ENCODE measurements at regions not wholly inside any gene's neighbourhood (a gene's known extent, or its start where the extent isn't known, plus 50 kb on each side); places are given as distances from the start of the nearest gene placed in this dataset.

DNA sequence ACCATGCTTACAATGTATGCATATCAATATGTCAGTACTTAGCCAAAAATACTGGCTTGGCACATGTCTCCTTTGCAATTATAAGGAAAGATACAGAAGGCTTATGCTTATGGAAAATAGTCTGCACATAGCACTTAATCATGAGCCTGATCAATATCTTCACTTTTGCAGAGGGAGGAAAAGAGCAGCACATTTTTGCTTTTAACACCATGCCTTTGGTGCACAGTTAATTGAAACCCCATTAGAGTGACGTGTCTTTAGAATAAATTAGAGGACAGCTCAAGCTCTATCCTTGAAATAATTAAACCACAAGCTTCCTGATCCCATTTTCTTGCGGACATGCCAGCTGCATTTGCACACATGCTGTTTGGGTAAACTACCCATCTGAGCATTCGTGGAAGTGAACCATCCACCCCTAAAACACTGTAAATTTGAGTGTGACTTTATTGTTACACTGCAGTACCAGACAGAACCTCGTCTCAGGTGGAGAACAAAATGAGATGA, 839.9 kb upstream of the MGAT4C start:
- Histone ChIP-seq H3K27ac (ENCODE audit: low read length) (no peak overlapping the region), H3K36me3 (ENCODE audit: control insufficient read depth, low read depth, low read length) (no peaks in the 10 kb centered on the region), H3K4me1 (ENCODE audit: control insufficient read depth, low read depth, low read length) (no peaks in the 10 kb centered on the region), H3K9me3 (ENCODE audit: control insufficient read depth, low read depth, low read length) (no peaks in the 10 kb centered on the region), H3K27me3 (ENCODE audit: control insufficient read depth, insufficient read depth, low read length) (no peaks in the 10 kb centered on the region), H3K4me3 (ENCODE audit: low read length) (no peak overlapping the region), H3K9ac (ENCODE audit: low read length) (no peak overlapping the region)

DNA sequence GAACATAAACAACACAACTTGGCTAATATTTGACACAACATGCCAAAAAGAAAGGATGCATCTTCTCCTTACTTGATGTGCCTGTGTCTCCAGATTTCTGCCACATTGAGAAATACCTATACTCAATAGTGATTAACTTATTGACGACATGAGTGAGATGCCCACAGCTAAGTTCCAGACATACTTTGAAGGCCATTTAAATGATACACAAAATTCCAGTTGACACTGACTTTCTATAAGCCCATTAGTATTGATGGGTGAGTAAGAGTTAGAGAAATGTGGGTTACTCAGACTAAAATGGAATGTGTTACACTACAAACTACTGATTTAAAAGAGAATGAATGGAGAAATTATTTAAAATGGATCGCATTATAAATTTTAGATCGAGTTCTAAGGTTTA, 838.2 kb upstream of the MGAT4C start:
- H3K36me3 ChIP-seq (ENCODE audit: control insufficient read depth, low read depth, low read length) = no peaks in the 10 kb centered on the region
- no peaks in the 10 kb centered on the region for H3K9me3 ChIP-seq (ENCODE audit: control insufficient read depth, low read depth, low read length)
- H3K27ac ChIP-seq (ENCODE audit: low read length) = no peak overlapping the region
- H3K27me3 ChIP-seq (ENCODE audit: control insufficient read depth, insufficient read depth, low read length) = no peaks in the 10 kb centered on the region
- no peak overlapping the region for H3K9ac ChIP-seq (ENCODE audit: low read length)
- H3K4me3 ChIP-seq (ENCODE audit: low read length) = no peak overlapping the region
- H3K4me1 ChIP-seq (ENCODE audit: control insufficient read depth, low read depth, low read length) = no peaks in the 10 kb centered on the region

DNA sequence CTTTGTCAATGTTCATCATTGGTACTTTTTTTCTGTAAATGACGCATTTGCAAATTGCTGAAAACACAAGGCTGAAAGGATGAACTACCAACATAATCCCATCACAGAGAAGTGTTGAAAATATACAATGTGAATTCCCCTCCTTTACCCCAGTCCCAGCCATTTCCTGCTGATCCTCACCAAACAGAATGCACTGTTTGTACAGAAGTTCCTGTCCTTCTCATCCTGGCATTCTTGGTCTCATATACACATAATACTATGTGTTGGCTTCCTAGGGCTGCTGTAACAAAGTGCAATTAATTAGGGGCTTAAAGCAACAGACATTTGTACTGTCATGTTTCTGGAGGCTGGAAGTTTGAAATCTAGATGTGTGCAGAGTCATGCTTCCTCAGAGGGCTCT, 836.2 kb upstream of the MGAT4C start:
- H3K27ac ChIP-seq (ENCODE audit: low read length) = no peak overlapping the region
- H3K27me3 ChIP-seq (ENCODE audit: control insufficient read depth, insufficient read depth, low read length) = no peaks in the 10 kb centered on the region
- H3K4me3 ChIP-seq (ENCODE audit: low read length) = no peak overlapping the region
- H3K9ac ChIP-seq (ENCODE audit: low read length) = no peak overlapping the region
- H3K9me3 ChIP-seq (ENCODE audit: control insufficient read depth, low read depth, low read length) = no peaks in the 10 kb centered on the region
- H3K4me1 ChIP-seq (ENCODE audit: control insufficient read depth, low read depth, low read length) = no peaks in the 10 kb centered on the region
- H3K36me3 ChIP-seq (ENCODE audit: control insufficient read depth, low read depth, low read length) = no peaks in the 10 kb centered on the region

DNA sequence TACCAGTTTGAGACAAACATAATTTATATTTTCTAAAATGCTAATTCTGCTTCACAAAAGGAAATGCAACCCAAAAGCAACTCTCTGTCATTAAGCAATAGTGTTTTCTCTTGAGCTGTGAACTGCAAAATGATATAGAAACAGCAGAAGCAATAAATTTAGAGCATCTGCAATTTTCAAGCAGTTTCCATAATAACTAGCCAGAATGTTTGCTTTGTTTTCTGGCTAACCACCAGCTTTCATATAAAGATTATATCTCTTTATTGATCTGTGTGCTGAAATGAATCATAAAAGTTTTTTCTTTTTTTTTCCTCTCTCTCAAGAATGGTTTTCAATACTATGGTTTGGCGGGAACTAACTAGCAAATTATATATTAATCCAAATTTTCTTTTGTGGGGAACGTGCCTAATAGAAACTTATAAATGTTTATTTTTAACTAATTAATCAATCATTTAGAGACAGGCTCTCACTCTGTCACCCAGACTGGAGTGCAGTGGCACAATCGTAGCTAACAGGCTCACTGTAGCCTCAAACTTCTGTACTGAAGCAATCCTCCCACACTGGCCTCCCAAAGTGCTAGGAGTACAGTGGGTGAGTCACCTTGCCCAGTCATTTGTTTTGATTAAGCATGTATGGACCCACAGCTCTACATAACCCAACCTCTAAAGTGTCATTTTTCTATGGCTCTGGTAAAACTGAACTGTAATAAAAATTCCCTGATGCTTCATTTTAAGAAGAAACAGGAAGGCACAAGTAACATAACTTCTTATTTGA, 830.1 kb upstream of the MGAT4C start:
- no peak overlapping the region for H3K4me3 ChIP-seq (ENCODE audit: low read length)

DNA sequence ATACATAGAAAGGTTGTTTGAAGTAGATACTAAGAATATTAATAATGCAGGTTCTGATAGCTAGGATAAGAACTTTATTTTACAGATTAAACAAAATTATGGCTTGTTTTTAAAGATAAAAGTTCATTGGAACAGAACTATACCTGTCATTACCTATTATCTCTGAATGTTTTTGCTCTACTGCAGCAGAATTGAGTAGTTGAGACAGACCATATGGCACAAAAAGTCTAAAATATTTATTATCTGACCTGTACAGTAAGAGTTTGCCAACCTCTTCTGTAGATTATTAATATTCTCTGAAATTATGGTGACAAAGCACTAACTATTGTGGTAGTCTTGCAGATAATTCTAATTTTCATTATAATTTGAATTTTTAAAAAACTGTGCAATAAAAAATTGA, 829.1 kb upstream of the MGAT4C start:
- Histone ChIP-seq H3K9ac (ENCODE audit: low read length) (no peak overlapping the region), H3K27ac (ENCODE audit: low read length) (no peak overlapping the region), H3K9me3 (ENCODE audit: control insufficient read depth, low read depth, low read length) (no peaks in the 10 kb centered on the region), H3K36me3 (ENCODE audit: control insufficient read depth, low read depth, low read length) (no peaks in the 10 kb centered on the region), H3K4me3 (ENCODE audit: low read length) (no peak overlapping the region), H3K4me1 (ENCODE audit: control insufficient read depth, low read depth, low read length) (no peaks in the 10 kb centered on the region), H3K27me3 (ENCODE audit: control insufficient read depth, insufficient read depth, low read length) (no peaks in the 10 kb centered on the region)

More for the DNA sequence above, 830.1 kb upstream of the MGAT4C start:
- Histone ChIP-seq H3K4me1 (ENCODE audit: control insufficient read depth, low read depth, low read length) (no peaks in the 10 kb centered on the region), H3K9ac (ENCODE audit: low read length) (no peak overlapping the region), H3K36me3 (ENCODE audit: control insufficient read depth, low read depth, low read length) (no peaks in the 10 kb centered on the region), H3K9me3 (ENCODE audit: control insufficient read depth, low read depth, low read length) (no peaks in the 10 kb centered on the region), H3K27me3 (ENCODE audit: control insufficient read depth, insufficient read depth, low read length) (no peaks in the 10 kb centered on the region), H3K27ac (ENCODE audit: low read length) (no peak overlapping the region)

DNA sequence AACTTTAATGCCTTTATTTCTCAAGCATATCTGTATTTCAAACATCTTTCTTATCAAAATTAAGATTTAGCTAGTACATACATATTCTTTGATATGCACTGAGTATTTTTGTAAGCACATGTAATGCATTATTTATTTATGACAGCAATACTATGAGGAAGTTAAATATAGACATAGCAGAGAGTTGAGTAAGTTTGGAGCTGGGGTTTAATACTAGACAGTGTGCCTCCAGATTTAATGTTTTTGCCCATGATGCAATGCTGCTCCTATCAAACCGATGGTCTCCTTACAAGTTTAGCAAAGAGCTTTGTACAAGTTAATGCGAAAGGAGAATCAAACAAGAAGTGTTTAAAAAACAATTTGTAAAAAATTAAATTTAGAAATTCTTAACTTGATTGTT, 826.6 kb upstream of the MGAT4C start:
- no peaks in the 10 kb centered on the region for H3K9me3 ChIP-seq (ENCODE audit: control insufficient read depth, low read depth, low read length)
- no peak overlapping the region for H3K27ac ChIP-seq (ENCODE audit: low read length)
- H3K4me3 ChIP-seq (ENCODE audit: low read length) = no peak overlapping the region
- H3K36me3 ChIP-seq (ENCODE audit: control insufficient read depth, low read depth, low read length) = no peaks in the 10 kb centered on the region
- H3K27me3 ChIP-seq (ENCODE audit: control insufficient read depth, insufficient read depth, low read length) = no peaks in the 10 kb centered on the region
- no peak overlapping the region for H3K9ac ChIP-seq (ENCODE audit: low read length)
- no peaks in the 10 kb centered on the region for H3K4me1 ChIP-seq (ENCODE audit: control insufficient read depth, low read depth, low read length)

DNA sequence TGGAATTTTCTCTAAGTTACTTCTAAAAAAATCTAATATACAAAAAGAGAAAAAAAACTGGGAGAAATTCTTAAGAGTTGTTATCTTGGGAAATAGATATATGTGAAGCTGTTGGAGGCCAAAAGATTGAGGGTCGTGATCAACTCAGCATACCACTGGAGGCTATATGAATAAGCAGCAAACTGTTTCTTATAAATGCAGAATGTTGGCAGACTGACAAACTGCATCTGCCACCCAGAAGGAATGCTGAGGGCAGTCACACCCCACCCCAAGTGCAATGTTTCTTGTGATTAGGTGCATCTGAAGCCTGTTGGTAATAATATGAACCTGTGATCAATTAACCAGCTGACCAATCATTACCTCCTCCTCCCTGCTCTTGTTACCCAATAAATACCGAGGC, 818.6 kb upstream of the MGAT4C start:
- Histone ChIP-seq H3K9ac (ENCODE audit: low read length) (no peak overlapping the region), H3K36me3 (ENCODE audit: control insufficient read depth, low read depth, low read length) (no peaks in the 10 kb centered on the region), H3K27ac (ENCODE audit: low read length) (no peak overlapping the region), H3K27me3 (ENCODE audit: control insufficient read depth, insufficient read depth, low read length) (no peaks in the 10 kb centered on the region), H3K4me3 (ENCODE audit: low read length) (no peak overlapping the region), H3K9me3 (ENCODE audit: control insufficient read depth, low read depth, low read length) (peaks cover 5% of the 10 kb centered on the region), H3K4me1 (ENCODE audit: control insufficient read depth, low read depth, low read length) (no peaks in the 10 kb centered on the region)

DNA sequence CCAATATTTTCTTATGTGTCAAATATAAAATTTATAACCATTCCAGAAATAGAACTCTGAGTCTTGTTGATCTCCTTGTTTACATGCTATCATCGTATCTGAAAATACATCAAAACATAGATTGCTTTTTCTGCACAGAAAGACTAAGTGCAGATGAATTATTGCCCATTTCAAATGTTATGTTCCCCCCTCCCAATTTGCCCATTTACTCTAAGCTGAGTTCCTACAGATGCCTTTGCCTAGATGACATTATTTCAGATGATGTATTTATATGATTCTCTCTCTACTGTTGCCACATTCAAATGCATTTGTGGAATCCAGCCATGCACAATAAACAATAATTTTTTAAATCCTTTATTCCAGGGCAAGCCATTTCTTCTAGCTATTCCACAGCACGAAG, 810.1 kb upstream of the MGAT4C start:
- Histone ChIP-seq H3K4me3 (ENCODE audit: low read length) (no peak overlapping the region), H3K9me3 (ENCODE audit: control insufficient read depth, low read depth, low read length) (no peaks in the 10 kb centered on the region), H3K9ac (ENCODE audit: low read length) (no peak overlapping the region), H3K4me1 (ENCODE audit: control insufficient read depth, low read depth, low read length) (no peaks in the 10 kb centered on the region), H3K27ac (ENCODE audit: low read length) (no peak overlapping the region), H3K27me3 (ENCODE audit: control insufficient read depth, insufficient read depth, low read length) (no peaks in the 10 kb centered on the region), H3K36me3 (ENCODE audit: control insufficient read depth, low read depth, low read length) (no peaks in the 10 kb centered on the region)

DNA sequence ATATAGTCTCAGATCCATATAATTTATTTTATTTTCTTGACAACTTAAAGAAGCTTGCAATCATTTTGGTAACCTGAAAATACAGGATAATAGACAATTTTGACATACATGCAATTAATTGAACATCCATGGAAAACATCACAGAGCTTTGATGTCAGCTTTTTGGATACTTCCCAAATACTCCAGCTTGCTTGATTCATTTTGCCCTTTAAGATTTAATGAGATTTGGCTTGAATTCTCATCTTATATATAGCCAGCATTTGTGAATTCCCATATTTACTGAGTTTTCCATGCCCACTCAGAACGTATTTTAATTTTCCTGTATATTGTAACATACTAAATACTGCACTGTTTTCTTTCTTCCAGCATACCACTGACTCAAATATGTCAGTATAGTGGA, 803.0 kb upstream of the MGAT4C start:
- no peaks in the 10 kb centered on the region for H3K27me3 ChIP-seq (ENCODE audit: control insufficient read depth, insufficient read depth, low read length)
- no peak overlapping the region for H3K27ac ChIP-seq (ENCODE audit: low read length)
- H3K4me1 ChIP-seq (ENCODE audit: control insufficient read depth, low read depth, low read length) = no peaks in the 10 kb centered on the region
- H3K9ac ChIP-seq (ENCODE audit: low read length) = no peak overlapping the region
- H3K36me3 ChIP-seq (ENCODE audit: control insufficient read depth, low read depth, low read length) = no peaks in the 10 kb centered on the region
- H3K9me3 ChIP-seq (ENCODE audit: control insufficient read depth, low read depth, low read length) = no peaks in the 10 kb centered on the region
- H3K4me3 ChIP-seq (ENCODE audit: low read length) = no peak overlapping the region

DNA sequence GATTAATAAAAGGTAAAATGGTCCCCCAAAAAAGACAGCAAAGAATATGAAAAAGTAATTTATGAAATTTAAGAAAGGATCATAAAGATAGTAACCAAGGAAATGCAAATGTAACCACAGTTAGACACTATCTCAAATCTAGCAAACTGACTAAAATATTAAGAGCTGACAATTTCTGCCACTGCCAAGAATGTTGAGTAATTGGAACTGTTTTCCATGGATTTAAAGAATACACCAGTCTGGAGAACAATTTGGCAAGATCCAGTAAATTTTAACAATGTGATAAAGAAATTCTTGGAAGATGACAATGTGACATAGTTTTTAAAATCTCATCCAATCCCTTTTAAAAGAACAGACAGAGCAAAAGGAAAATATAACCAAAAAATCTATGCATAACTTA, 798.0 kb upstream of the MGAT4C start:
- Histone ChIP-seq H3K4me1 (ENCODE audit: control insufficient read depth, low read depth, low read length) (no peaks in the 10 kb centered on the region), H3K4me3 (ENCODE audit: low read length) (no peak overlapping the region), H3K27me3 (ENCODE audit: control insufficient read depth, insufficient read depth, low read length) (no peaks in the 10 kb centered on the region), H3K9me3 (ENCODE audit: control insufficient read depth, low read depth, low read length) (no peaks in the 10 kb centered on the region), H3K36me3 (ENCODE audit: control insufficient read depth, low read depth, low read length) (no peaks in the 10 kb centered on the region), H3K27ac (ENCODE audit: low read length) (no peak overlapping the region), H3K9ac (ENCODE audit: low read length) (no peak overlapping the region)

DNA sequence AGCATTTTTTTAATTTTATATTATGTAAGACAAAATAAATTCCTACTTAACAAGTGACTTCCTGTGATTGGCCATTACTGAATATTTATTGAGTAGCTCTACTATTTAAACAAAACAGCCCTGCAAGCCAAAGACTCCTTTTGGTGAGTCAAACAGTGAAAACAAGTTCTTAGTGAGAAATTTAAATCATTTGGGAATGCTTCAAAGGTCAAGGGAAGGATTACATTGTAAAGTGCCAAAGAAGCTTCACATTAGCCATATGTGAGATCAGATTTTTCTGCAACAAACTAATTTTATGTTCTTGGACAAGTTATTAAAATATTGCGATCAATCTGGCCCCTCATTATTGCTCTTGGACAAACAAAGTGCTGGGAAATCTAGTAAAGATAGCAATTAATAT, 795.4 kb upstream of the MGAT4C start:
- H3K9me3 ChIP-seq (ENCODE audit: control insufficient read depth, low read depth, low read length) = no peaks in the 10 kb centered on the region
- no peak overlapping the region for H3K27ac ChIP-seq (ENCODE audit: low read length)
- no peaks in the 10 kb centered on the region for H3K4me1 ChIP-seq (ENCODE audit: control insufficient read depth, low read depth, low read length)
- H3K9ac ChIP-seq (ENCODE audit: low read length) = no peak overlapping the region
- H3K36me3 ChIP-seq (ENCODE audit: control insufficient read depth, low read depth, low read length) = no peaks in the 10 kb centered on the region
- H3K4me3 ChIP-seq (ENCODE audit: low read length) = no peak overlapping the region
- H3K27me3 ChIP-seq (ENCODE audit: control insufficient read depth, insufficient read depth, low read length) = no peaks in the 10 kb centered on the region

DNA sequence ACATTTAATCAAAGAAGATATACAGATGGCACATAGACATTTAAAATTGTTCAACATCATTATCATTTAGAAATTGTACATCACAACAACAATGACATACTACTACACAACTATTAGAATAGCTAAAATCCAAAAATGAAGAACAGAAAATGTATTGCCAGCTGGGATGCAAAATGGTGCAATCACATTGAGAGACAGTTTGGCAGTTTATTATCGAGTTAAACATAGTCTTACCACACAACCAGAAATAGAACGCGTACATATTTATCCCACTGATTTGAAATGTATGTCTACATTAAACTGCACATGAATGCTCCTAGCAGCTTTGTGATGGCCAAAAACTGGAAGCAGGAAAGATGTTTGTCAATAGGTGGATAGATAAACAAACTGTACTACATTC, 791.5 kb upstream of the MGAT4C start:
- Histone ChIP-seq H3K27me3 (ENCODE audit: control insufficient read depth, insufficient read depth, low read length) (no peaks in the 10 kb centered on the region), H3K9me3 (ENCODE audit: control insufficient read depth, low read depth, low read length) (no peaks in the 10 kb centered on the region), H3K27ac (ENCODE audit: low read length) (no peak overlapping the region), H3K9ac (ENCODE audit: low read length) (no peak overlapping the region), H3K4me1 (ENCODE audit: control insufficient read depth, low read depth, low read length) (no peaks in the 10 kb centered on the region), H3K4me3 (ENCODE audit: low read length) (no peak overlapping the region), H3K36me3 (ENCODE audit: control insufficient read depth, low read depth, low read length) (no peaks in the 10 kb centered on the region)

All from iPS-18a (cell line).